ENCODE measurements at regions not wholly inside any gene's neighbourhood (a gene's known extent, or its start where the extent isn't known, plus 50 kb on each side); places are given as distances from the start of the nearest gene placed in this dataset.

DNA sequence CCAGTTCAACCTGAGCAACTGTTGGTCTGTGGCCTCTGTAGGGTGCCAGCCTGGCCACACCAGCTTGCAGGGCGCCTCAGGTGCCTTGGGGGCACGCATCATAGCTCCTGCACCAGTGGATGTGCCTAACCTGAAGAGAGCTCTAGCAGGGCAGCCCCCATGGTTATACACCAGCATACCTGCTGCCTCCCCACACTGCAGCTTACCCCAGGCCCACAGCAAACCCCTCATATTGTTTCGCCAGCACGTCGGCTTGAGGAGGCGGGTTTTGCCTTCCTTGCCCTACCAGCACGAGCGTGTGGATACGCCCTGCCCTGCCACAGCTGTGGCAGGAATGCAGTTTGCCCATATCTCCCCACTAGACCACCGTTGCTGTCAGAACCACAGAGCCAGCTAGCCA is 435.9 kb downstream of the SLCO4C1 start (continued):
- TF ChIP-seq MYBL2 (IDR thresholded peaks at IDR 0.05; ENCODE audit: low read depth) (no peak), MYBL2 (CRISPR knock-in tag; IDR thresholded peaks at IDR 0.05; ENCODE audit: borderline replicate concordance) (no peak), KHSRP (IDR thresholded peaks at IDR 0.05) (no peak), CTBP1 (IDR thresholded peaks at IDR 0.05; ENCODE audit: borderline replicate concordance) (no peak)

DNA sequence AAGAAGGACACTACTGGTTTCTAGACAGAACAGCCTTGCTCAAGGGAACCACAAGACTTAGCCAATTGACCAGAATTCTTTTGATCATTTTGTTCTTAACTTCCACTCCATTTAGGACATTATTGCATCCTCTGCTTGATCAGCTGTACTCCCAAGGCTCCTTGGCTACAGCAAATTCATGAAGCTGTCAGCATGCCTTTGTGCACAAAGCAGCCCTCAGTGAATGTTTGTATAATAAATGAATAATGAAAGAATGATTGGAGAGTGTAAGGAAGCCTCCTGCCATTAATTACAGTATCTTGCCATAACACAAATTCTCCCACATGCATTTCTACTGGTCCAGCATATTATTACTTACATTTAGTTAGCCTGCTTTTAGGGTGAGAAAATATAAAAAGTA is 449.6 kb downstream of the SLCO4C1 start:
- no peak overlapping the region for H3K4me2 ChIP-seq (ENCODE audit: insufficient read depth, low read length)
- H3K4me1 ChIP-seq (replicated peaks in 1 of 2; ENCODE audit: control insufficient read depth in 2 of 2, insufficient read depth in 2 of 2, low read length in 2 of 2): no peaks in the 10 kb centered on the region
- intact Hi-C loops (cut with micrococcal nuclease) (no loop called here), in situ Hi-C loops (cut with MboI) (no loop called here)
- H3K9me1 ChIP-seq (ENCODE audit: control insufficient read depth, insufficient read depth, low read length): no peaks in the 10 kb centered on the region
- BruUV-seq (replicated peaks): no TSS peak
- H3K27me3 ChIP-seq (ENCODE audit: control insufficient read depth in 2 of 2, insufficient read depth in 2 of 2, low read length in 2 of 2): no peaks in the 10 kb centered on the region
- FAIRE-seq (no peak), DNase-seq (ENCODE audit: extremely low read depth in 1 of 4, low spot score in 3 of 4) (no peak), ATAC-seq (no peak)
- no peak overlapping the region for H3K4me3 ChIP-seq
- no peaks in the 10 kb centered on the region for H3K36me3 ChIP-seq (ENCODE audit: control insufficient read depth, insufficient read depth, low read length)
- H3K9ac ChIP-seq (ENCODE audit: insufficient read depth in 1 of 2, low read depth in 2 of 2, low read length in 2 of 2): no peak overlapping the region
- no peaks in the 10 kb centered on the region for H3K79me2 ChIP-seq (ENCODE audit: control insufficient read depth, insufficient read depth, low read length)
- H3K9me3 ChIP-seq (replicated peaks; ENCODE audit: control insufficient read depth, insufficient read depth, low read depth, low read length): no peaks in the 10 kb centered on the region
- TF ChIP-seq ZNF224 (CRISPR knock-in tag; IDR thresholded peaks at IDR 0.05): no peak
- TF ChIP-seq, protein P1, sequence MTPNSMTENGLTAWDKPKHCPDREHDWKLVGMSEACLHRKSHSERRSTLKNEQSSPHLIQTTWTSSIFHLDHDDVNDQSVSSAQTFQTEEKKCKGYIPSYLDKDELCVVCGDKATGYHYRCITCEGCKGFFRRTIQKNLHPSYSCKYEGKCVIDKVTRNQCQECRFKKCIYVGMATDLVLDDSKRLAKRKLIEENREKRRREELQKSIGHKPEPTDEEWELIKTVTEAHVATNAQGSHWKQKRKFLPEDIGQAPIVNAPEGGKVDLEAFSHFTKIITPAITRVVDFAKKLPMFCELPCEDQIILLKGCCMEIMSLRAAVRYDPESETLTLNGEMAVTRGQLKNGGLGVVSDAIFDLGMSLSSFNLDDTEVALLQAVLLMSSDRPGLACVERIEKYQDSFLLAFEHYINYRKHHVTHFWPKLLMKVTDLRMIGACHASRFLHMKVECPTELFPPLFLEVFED (CRISPR knock-in tag; conservative IDR thresholded peaks at IDR 0.05): no peak
- TF ChIP-seq, protein P2, sequence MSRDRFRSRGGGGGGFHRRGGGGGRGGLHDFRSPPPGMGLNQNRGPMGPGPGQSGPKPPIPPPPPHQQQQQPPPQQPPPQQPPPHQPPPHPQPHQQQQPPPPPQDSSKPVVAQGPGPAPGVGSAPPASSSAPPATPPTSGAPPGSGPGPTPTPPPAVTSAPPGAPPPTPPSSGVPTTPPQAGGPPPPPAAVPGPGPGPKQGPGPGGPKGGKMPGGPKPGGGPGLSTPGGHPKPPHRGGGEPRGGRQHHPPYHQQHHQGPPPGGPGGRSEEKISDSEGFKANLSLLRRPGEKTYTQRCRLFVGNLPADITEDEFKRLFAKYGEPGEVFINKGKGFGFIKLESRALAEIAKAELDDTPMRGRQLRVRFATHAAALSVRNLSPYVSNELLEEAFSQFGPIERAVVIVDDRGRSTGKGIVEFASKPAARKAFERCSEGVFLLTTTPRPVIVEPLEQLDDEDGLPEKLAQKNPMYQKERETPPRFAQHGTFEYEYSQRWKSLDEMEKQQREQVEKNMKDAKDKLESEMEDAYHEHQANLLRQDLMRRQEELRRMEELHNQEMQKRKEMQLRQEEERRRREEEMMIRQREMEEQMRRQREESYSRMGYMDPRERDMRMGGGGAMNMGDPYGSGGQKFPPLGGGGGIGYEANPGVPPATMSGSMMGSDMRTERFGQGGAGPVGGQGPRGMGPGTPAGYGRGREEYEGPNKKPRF (IDR thresholded peaks at IDR 0.05; ENCODE audit: low read depth, low read length): no peak
- no peak for TF ChIP-seq BRD9 (IDR thresholded peaks at IDR 0.05; ENCODE audit: low read depth, partially characterized antibody)
- TF ChIP-seq SRSF9 (IDR thresholded peaks at IDR 0.05; ENCODE audit: borderline replicate concordance, low read depth, low read length): no peak
- TF ChIP-seq CHCHD3 (CRISPR knock-in tag; IDR thresholded peaks at IDR 0.05): no peak
- no peak for TF ChIP-seq RBM34 (IDR thresholded peaks at IDR 0.05; ENCODE audit: borderline replicate concordance, insufficient read depth, low read length)
- TF ChIP-seq ZNF140 (CRISPR knock-in tag; IDR thresholded peaks at IDR 0.05): no peak
- TF ChIP-seq ZKSCAN1 (IDR thresholded peaks at IDR 0.05; ENCODE audit: low read depth, low read length): no peak
- no peak for TF ChIP-seq CTBP1 (IDR thresholded peaks at IDR 0.05; ENCODE audit: borderline replicate concordance)
- TF ChIP-seq, protein P3, sequence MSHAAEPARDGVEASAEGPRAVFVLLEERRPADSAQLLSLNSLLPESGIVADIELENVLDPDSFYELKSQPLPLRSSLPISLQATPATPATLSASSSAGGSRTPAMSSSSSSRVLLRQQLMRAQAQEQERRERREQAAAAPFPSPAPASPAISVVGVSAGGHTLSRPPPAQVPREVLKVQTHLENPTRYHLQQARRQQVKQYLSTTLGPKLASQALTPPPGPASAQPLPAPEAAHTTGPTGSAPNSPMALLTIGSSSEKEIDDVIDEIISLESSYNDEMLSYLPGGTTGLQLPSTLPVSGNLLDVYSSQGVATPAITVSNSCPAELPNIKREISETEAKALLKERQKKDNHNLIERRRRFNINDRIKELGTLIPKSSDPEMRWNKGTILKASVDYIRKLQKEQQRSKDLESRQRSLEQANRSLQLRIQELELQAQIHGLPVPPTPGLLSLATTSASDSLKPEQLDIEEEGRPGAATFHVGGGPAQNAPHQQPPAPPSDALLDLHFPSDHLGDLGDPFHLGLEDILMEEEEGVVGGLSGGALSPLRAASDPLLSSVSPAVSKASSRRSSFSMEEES (CRISPR knock-in tag; IDR thresholded peaks at IDR 0.05): no peak
- TF ChIP-seq, protein P4, sequence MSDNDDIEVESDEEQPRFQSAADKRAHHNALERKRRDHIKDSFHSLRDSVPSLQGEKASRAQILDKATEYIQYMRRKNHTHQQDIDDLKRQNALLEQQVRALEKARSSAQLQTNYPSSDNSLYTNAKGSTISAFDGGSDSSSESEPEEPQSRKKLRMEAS (CRISPR knock-in tag; IDR thresholded peaks at IDR 0.05): no peak
- TF ChIP-seq SMAD3 (CRISPR knock-in tag; conservative IDR thresholded peaks at IDR 0.05): no peak
- H4K20me1 ChIP-seq (replicated peaks; ENCODE audit: control insufficient read depth, insufficient read depth, low read length): no peaks in the 10 kb centered on the region
- no peak overlapping the region for H2AFZ ChIP-seq (ENCODE audit: low read depth, low read length)
- no peak overlapping the region for H3K27ac ChIP-seq (ENCODE audit: extremely low read depth, low read depth, low read length)
- CTCF ChIA-PET (ENCODE audit: low intra/inter-chr PET ratio): no interaction called here
- POLR2A ChIA-PET: no interaction called here

Measured in K562 (cell line).